ENCODE measurements at regions not wholly inside any gene's neighbourhood (a gene's known extent, or its start where the extent isn't known, plus 50 kb on each side); places are given as distances from the start of the nearest gene placed in this dataset.

- no peak for TF ChIP-seq CTCF (IDR thresholded peaks at IDR 0.05)
- no peak for TF ChIP-seq POLR2A (IDR thresholded peaks at IDR 0.05)
- no peak for TF ChIP-seq POLR2AphosphoS5 (IDR thresholded peaks at IDR 0.05)
These were observed 771.0 kb downstream of the QKI start for GRCh38 chr6:164185471-164185871.
